ENCODE measurements at regions not wholly inside any gene's neighbourhood (a gene's known extent, or its start where the extent isn't known, plus 50 kb on each side); places are given as distances from the start of the nearest gene placed in this dataset.

- DNase-seq = no peak
Observed at GRCh38 chr17:79273660-79274059, 199.0 kb downstream of the ENGASE start.

- no peak for DNase-seq
Observed at GRCh38 chr17:79272666-79273219, 198.1 kb downstream of the ENGASE start.

- no peak for DNase-seq
Observed at GRCh38 chr17:79272220-79272619, 197.6 kb downstream of the ENGASE start.

GRCh38 chr17:79269620-79270019, 195.0 kb downstream of the ENGASE start:
- no peak for DNase-seq

- no peak for DNase-seq
Observed at GRCh38 chr17:79263191-79263590, 188.6 kb downstream of the ENGASE start.

- no peak for DNase-seq
Observed at GRCh38 chr17:79262624-79263023, 188.0 kb downstream of the ENGASE start.

GRCh38 chr17:79261355-79262072, 186.9 kb downstream of the ENGASE start:
- DNase-seq = no peak

GRCh38 chr17:79258843-79259242, 184.2 kb downstream of the ENGASE start:
- DNase-seq = no peak

GRCh38 chr17:79258041-79258440, 183.4 kb downstream of the ENGASE start:
- no peak for DNase-seq

- no peak for DNase-seq
Observed at GRCh38 chr17:79255926-79256585, 181.4 kb downstream of the ENGASE start.

GRCh38 chr17:79255456-79255855, 180.8 kb downstream of the ENGASE start:
- no peak for DNase-seq

GRCh38 chr17:79255046-79255445, 180.4 kb downstream of the ENGASE start:
- no peak for DNase-seq

GRCh38 chr17:79252886-79253285, 178.3 kb downstream of the ENGASE start:
- no peak for DNase-seq

GRCh38 chr17:79251824-79252223, 177.2 kb downstream of the ENGASE start:
- DNase-seq = no peak

GRCh38 chr17:79249929-79250521, 175.4 kb downstream of the ENGASE start:
- DNase-seq = no peak

- no peak for DNase-seq
Observed at GRCh38 chr17:79248843-79249493, 174.3 kb downstream of the ENGASE start.

- no peak for DNase-seq
Observed at GRCh38 chr17:79246225-79247190, 171.9 kb downstream of the ENGASE start.

- DNase-seq = no peak
Observed at GRCh38 chr17:79244665-79245064, 170.0 kb downstream of the ENGASE start.

GRCh38 chr17:79243996-79244395, 169.4 kb downstream of the ENGASE start:
- no peak for DNase-seq

GRCh38 chr17:79243603-79243990, 169.0 kb downstream of the ENGASE start:
- no peak for DNase-seq

- DNase-seq = no peak
Observed at GRCh38 chr17:79242873-79243602, 168.4 kb downstream of the ENGASE start.

Data from activated CD8-positive, alpha-beta memory T cell treated with anti-CD3 and anti-CD28 coated beads, Interleukin-2, amount 50 U/mL, for 4 hours (primary cell).